ENCODE measurements at regions not wholly inside any gene's neighbourhood (a gene's known extent, or its start where the extent isn't known, plus 50 kb on each side); places are given as distances from the start of the nearest gene placed in this dataset.
"Not testable (repeated sequence)": the region's sequence is repeated elsewhere in the genome, so short reads cannot be mapped to it uniquely, and the experiment has no call there.

- TF ChIP-seq POLR2A (IDR thresholded peaks at IDR 0.05; ENCODE audit: low read length); GATA1 (IDR thresholded peaks at IDR 0.05; ENCODE audit: low read depth, low read length): not testable (repeated sequence)
Measured at GRCh38 chr2:89986532-89986931, 1295.1 kb downstream of the RPIA start.
